Cardiac fibroblast (primary cell): ENCODE measurements at regions not wholly inside any gene's neighbourhood (a gene's known extent, or its start where the extent isn't known, plus 50 kb on each side); places are given as distances from the start of the nearest gene placed in this dataset.

Experiments
- DNase-seq, 2 donors: peaks; one replicate each; pipeline versions ENCODE4 v3.0.0 to v3.0.0-alpha.2; 2010; ENCODE audit warnings: low read depth in 2 of 2
- H3K4me3 ChIP-seq, 2 donors: replicated peaks in 1 of 2; 1 replicate in 1 of 2; 2 replicates in 1 of 2; pipeline ENCODE4 v1.5.1; 2011; ENCODE audit warnings: low read depth in 2 of 2, low read length in 2 of 2, mild to moderate bottlenecking in 2 of 2, moderate library complexity in 1 of 2
- CTCF ChIP-seq: IDR thresholded peaks from one replicate; pipeline ENCODE4 v1.5.1; 2011; ENCODE audit warnings: low read depth, mild to moderate bottlenecking, low read length, inconsistent platforms

GRCh38 chr5:108638021-108638420 lies 109.7 kb upstream of the FER start:
- H3K4me3 ChIP-seq: no peak overlapping the region
- DNase-seq: no peak
- no peak for TF ChIP-seq CTCF

- peak; percentile 38 to 72 for DNase-seq
- no peak for TF ChIP-seq CTCF
- no peak overlapping the region for H3K4me3 ChIP-seq
Measured at GRCh38 chr5:108637134-108637533, 110.6 kb upstream of the FER start.

- TF ChIP-seq CTCF: no peak
- H3K4me3 ChIP-seq: no peak overlapping the region
- no peak for DNase-seq
Measured at GRCh38 chr5:108636135-108636853, 111.4 kb upstream of the FER start.

- TF ChIP-seq CTCF: no peak
- H3K4me3 ChIP-seq: no peak overlapping the region
- DNase-seq: no peak
Measured at GRCh38 chr5:108634617-108635288, 112.9 kb upstream of the FER start.

- no peak for TF ChIP-seq CTCF
- DNase-seq: peak in 1 of 2 donors; percentile 49
- H3K4me3 ChIP-seq: no peak overlapping the region
Measured at GRCh38 chr5:108634010-108634616, 113.6 kb upstream of the FER start.

GRCh38 chr5:108629779-108630528 lies 117.7 kb upstream of the FER start:
- H3K4me3 ChIP-seq: no peak overlapping the region
- no peak for DNase-seq

More at GRCh38 chr5:108629779-108630528, 117.7 kb upstream of the FER start:
- no peak for TF ChIP-seq CTCF
